ENCODE measurements at regions not wholly inside any gene's neighbourhood (a gene's known extent, or its start where the extent isn't known, plus 50 kb on each side); places are given as distances from the start of the nearest gene placed in this dataset.

GRCh38 chr1:170296642-170297041 lies 150.9 kb downstream of the NTMT2 start:
- Histone ChIP-seq H3K36me3 (replicated peaks; ENCODE audit: low read depth, low read length) (no peaks in the 10 kb centered on the region), H2AFZ (ENCODE audit: low read depth, low read length) (no peak overlapping the region), H3K4me1 (ENCODE audit: low read length) (peaks cover 16% of the 10 kb centered on the region; the same call in 1 of the 2 replicates), H3K9ac (ENCODE audit: low read length) (no peak overlapping the region), H3K4me2 (ENCODE audit: low read length) (no peak overlapping the region), H3K9me3 (ENCODE audit: insufficient read depth, low read length) (no peaks in the 10 kb centered on the region), H3K27me3 (ENCODE audit: low read depth, low read length) (no peaks in the 10 kb centered on the region), H3K79me2 (ENCODE audit: low read length) (no peaks in the 10 kb centered on the region), H4K20me1 (ENCODE audit: insufficient read depth, low read length) (no peaks in the 10 kb centered on the region), H3K4me3 (ENCODE audit: low read length) (no peak overlapping the region), H3K27ac (ENCODE audit: low read length) (no peak overlapping the region)
- no peak for TF ChIP-seq CTCF (IDR thresholded peaks at IDR 0.05; ENCODE audit: low read depth, low read length)
- no peak for TF ChIP-seq EZH2phosphoT487 (IDR thresholded peaks at IDR 0.05; ENCODE audit: low read depth)

- no peaks in the 10 kb centered on the region for H3K9me3 ChIP-seq (ENCODE audit: insufficient read depth, low read length)
- H3K4me2 ChIP-seq (ENCODE audit: low read length), result no peak overlapping the region
- no peak overlapping the region for H3K9ac ChIP-seq (ENCODE audit: low read length)
- no peaks in the 10 kb centered on the region for H4K20me1 ChIP-seq (ENCODE audit: insufficient read depth, low read length)
- H3K4me1 ChIP-seq (ENCODE audit: low read length), result peaks cover 23% of the 10 kb centered on the region; the same call in 1 of the 2 replicates
- no peak overlapping the region for H2AFZ ChIP-seq (ENCODE audit: low read depth, low read length)
- no peaks in the 10 kb centered on the region for H3K79me2 ChIP-seq (ENCODE audit: low read length)
- H3K27me3 ChIP-seq (ENCODE audit: low read depth, low read length), result no peaks in the 10 kb centered on the region
- TF ChIP-seq EZH2phosphoT487 (IDR thresholded peaks at IDR 0.05; ENCODE audit: low read depth) (no peak), CTCF (IDR thresholded peaks at IDR 0.05; ENCODE audit: low read depth, low read length) (no peak)
- H3K27ac ChIP-seq (ENCODE audit: low read length), result no peak overlapping the region
- no peaks in the 10 kb centered on the region for H3K36me3 ChIP-seq (replicated peaks; ENCODE audit: low read depth, low read length)
- no peak overlapping the region for H3K4me3 ChIP-seq (ENCODE audit: low read length)
These were observed 155.8 kb downstream of the NTMT2 start for GRCh38 chr1:170301596-170301995.

GRCh38 chr1:170303034-170303433 lies 157.3 kb downstream of the NTMT2 start:
- TF ChIP-seq CTCF (IDR thresholded peaks at IDR 0.05; ENCODE audit: low read depth, low read length) (no peak), EZH2phosphoT487 (IDR thresholded peaks at IDR 0.05; ENCODE audit: low read depth) (no peak)

GRCh38 chr1:170305777-170306512 lies 160.2 kb downstream of the NTMT2 start:
- Histone ChIP-seq H2AFZ (ENCODE audit: low read depth, low read length) (no peak overlapping the region), H3K36me3 (replicated peaks; ENCODE audit: low read depth, low read length) (no peaks in the 10 kb centered on the region), H3K4me1 (ENCODE audit: low read length) (peaks cover 7% of the 10 kb centered on the region; the same call in 1 of the 2 replicates), H3K79me2 (ENCODE audit: low read length) (no peaks in the 10 kb centered on the region), H3K27me3 (ENCODE audit: low read depth, low read length) (no peaks in the 10 kb centered on the region), H4K20me1 (ENCODE audit: insufficient read depth, low read length) (no peaks in the 10 kb centered on the region), H3K27ac (ENCODE audit: low read length) (no peak overlapping the region), H3K4me2 (ENCODE audit: low read length) (no peak overlapping the region), H3K4me3 (ENCODE audit: low read length) (no peak overlapping the region), H3K9me3 (ENCODE audit: insufficient read depth, low read length) (no peaks in the 10 kb centered on the region), H3K9ac (ENCODE audit: low read length) (no peak overlapping the region)
- TF ChIP-seq EZH2phosphoT487 (IDR thresholded peaks at IDR 0.05; ENCODE audit: low read depth) (no peak), CTCF (IDR thresholded peaks at IDR 0.05; ENCODE audit: low read depth, low read length) (no peak)

More at GRCh38 chr1:170303034-170303433, 157.3 kb downstream of the NTMT2 start:
- no peaks in the 10 kb centered on the region for H4K20me1 ChIP-seq (ENCODE audit: insufficient read depth, low read length)
- H3K4me1 ChIP-seq (ENCODE audit: low read length), result peaks cover 23% of the 10 kb centered on the region; the same call in 1 of the 2 replicates
- no peak overlapping the region for H2AFZ ChIP-seq (ENCODE audit: low read depth, low read length)
- H3K9ac ChIP-seq (ENCODE audit: low read length), result no peak overlapping the region
- H3K79me2 ChIP-seq (ENCODE audit: low read length), result no peaks in the 10 kb centered on the region
- no peaks in the 10 kb centered on the region for H3K36me3 ChIP-seq (replicated peaks; ENCODE audit: low read depth, low read length)
- H3K4me2 ChIP-seq (ENCODE audit: low read length), result no peak overlapping the region
- no peak overlapping the region for H3K4me3 ChIP-seq (ENCODE audit: low read length)
- no peak overlapping the region for H3K27ac ChIP-seq (ENCODE audit: low read length)
- H3K27me3 ChIP-seq (ENCODE audit: low read depth, low read length), result no peaks in the 10 kb centered on the region
- H3K9me3 ChIP-seq (ENCODE audit: insufficient read depth, low read length), result no peaks in the 10 kb centered on the region

Data from OCI-LY3 (cell line).